GM19395 (cell line): ENCODE measurements at regions not wholly inside any gene's neighbourhood (a gene's known extent, or its start where the extent isn't known, plus 50 kb on each side); places are given as distances from the start of the nearest gene placed in this dataset.
A peak's percentile ranks its signal among the peaks of the same experiment; 100 is the strongest.
"Not testable (repeated sequence)": the region's sequence is repeated elsewhere in the genome, so short reads cannot be mapped to it uniquely, and the experiment has no call there.

ENCODE experiments used
- ATAC-seq: cut with Tn5 transposase; IDR thresholded peaks from one replicate; pipeline ENCODE4 v1.9.1; 2021; ENCODE audit warnings: mild to moderate bottlenecking, moderate library complexity; ENCODE audit not compliant: unreplicated experiment

- ATAC-seq = no peak
Observed at GRCh38 chr1:212155219-212155618, 119.7 kb downstream of the DTL start.

- ATAC-seq = no peak
Observed at GRCh38 chr1:212157252-212157651, 121.7 kb downstream of the DTL start.

GRCh38 chr1:212158912-212159796 is 123.6 kb downstream of the DTL start:
- peak; percentile 59 for ATAC-seq

- ATAC-seq = no peak
Observed at GRCh38 chr1:212161231-212161781, 123.9 kb upstream of the PPP2R5A start.

- ATAC-seq = peak; percentile 45
Observed at GRCh38 chr1:212162635-212163034, 122.6 kb upstream of the PPP2R5A start.

DNA sequence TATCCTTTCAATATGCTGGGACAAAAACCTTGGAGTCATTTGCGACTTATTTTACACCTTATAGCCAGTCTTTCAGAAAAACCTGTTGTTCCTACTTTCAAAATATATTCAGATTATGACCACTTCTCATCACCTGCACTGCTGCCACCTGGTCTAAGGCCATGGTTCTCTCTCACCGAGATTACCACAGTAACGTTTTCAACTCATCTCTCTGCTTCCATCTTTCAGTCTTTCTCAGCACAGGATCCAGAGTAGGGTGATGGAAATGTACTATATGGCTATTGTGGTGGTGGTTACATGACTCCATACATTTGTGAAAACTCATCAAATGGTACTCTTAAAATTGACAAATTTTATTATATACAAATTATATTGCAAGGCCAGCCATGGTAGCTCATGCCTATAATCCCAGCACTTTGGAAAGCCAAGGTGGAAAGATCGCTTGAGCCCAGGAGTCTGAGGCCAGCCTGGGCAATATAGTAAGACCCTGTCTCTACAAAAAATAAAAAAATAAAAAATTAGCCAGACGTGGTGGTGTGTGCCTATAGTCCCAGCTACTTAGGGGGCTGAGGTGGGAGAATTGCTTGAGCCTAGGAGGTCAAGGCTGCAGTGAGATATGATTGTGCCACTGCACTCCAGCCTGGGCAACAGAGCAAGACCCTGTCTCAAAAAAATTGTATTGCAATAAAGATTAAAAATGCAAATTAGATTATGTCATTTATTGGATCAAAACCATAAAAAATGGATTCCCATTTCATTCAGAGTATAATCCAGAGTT is 120.9 kb upstream of the PPP2R5A start:
- ATAC-seq = no peak

GRCh38 chr1:212166244-212166643 is 119.0 kb upstream of the PPP2R5A start:
- ATAC-seq = no peak

- ATAC-seq = no peak
Observed at GRCh38 chr1:212166644-212167043, 118.6 kb upstream of the PPP2R5A start.

- ATAC-seq = no peak
Observed at GRCh38 chr1:212167098-212167497, 118.1 kb upstream of the PPP2R5A start.

DNA sequence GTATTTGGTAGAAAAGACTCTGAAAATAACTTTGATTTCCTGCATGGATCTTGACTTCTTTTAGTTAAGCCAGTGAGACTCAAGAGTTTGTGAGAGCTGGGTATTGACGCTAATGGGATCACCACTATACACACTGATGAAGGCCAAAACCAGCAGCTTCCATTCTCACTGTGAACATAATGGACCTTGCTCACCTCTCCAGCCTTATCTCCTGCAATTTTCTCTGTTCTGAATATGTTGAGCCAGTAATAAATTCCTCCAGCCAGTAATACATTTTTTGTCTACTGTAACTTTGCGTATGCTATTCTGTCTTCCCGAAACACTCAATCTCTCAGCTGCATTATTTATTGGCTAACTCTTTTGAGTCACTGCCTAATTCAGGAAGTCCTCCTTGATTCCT is 111.6 kb upstream of the PPP2R5A start:
- no peak for ATAC-seq

DNA sequence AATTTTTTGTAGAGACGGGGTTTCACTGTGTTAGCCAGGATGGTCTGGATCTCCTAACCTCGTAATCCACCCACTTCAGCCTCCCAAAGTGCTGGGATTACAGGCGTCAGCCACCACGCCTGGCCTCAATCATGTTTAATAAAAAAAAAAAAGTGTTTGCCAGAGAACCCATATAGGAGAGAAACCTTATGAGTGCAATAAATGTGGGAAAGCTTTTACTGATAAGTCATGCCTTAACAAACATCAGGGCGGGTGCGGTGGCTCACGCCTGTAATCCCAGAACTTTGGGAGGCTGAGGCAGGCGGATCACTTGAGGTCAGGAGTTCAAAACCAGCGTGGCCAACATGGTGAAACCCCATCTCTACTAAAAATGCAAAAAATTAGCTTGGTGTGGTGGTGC is 110.9 kb upstream of the PPP2R5A start:
- ATAC-seq = not testable (repeated sequence)

GRCh38 chr1:212177542-212177941 is 107.7 kb upstream of the PPP2R5A start:
- ATAC-seq = no peak

DNA sequence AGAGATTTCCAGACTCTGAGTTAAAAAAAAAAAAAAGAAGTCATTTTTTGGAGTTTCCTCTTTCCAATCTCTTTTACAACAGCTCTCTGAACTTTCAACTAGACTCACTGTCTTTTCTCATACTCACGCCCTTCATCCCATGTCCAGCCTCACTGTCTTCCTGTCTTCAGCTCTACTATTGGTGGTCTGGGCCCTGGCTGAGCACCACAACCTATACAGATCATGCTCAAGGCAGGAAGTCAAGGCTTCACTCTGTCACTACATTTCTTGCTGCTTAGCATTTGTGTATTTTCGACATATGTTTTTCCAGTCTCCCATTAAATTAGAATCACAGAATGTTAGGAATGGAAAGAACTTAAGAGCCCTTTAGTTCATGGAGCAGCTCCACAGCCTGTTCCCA is 106.4 kb upstream of the PPP2R5A start:
- no peak for ATAC-seq

DNA sequence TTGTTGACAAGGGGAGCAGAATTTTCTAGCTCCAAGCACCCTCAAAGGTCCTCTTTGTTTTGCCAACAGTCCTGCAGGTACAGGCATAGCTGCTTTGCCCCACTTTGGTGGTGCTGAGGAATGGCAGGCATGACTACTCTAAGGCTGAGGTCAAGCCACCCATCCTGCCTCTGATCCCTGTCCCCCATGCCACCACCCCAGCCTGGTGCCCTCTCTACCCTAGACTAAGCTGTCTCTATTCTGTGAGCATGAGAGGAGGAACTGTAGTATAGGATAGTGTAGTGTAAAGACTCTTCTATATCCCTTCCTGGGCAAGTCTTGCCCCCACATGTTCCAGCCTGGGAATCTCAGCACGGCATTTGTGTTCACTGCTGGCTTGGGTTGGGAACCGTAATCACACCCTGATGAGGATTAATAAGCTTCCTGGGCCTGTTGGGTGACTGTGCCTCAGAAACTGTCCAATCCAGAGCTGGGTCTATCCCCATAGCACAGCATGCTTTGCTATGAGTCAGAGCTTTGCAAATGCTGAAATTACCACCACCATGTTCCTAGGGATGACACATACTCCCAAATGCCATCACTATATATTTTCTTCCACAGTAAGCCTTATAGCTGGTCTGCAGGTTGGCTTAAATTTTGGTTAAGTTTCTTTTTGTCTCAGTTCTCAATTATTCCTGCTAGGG is 105.7 kb upstream of the PPP2R5A start:
- no peak for ATAC-seq

GRCh38 chr1:212181015-212181882 is 104.0 kb upstream of the PPP2R5A start:
- ATAC-seq = no peak

- ATAC-seq = no peak
Observed at GRCh38 chr1:212182171-212182570, 103.0 kb upstream of the PPP2R5A start.

- no peak for ATAC-seq
Observed at GRCh38 chr1:212182579-212182978, 102.6 kb upstream of the PPP2R5A start.

- ATAC-seq = peak; percentile 100
Observed at GRCh38 chr1:212186427-212187207, 98.6 kb upstream of the PPP2R5A start.

GRCh38 chr1:212188599-212189351 is 96.4 kb upstream of the PPP2R5A start:
- no peak for ATAC-seq
